ENCODE measurements at regions not wholly inside any gene's neighbourhood (a gene's known extent, or its start where the extent isn't known, plus 50 kb on each side); places are given as distances from the start of the nearest gene placed in this dataset.

- no peak for DNase-seq (ENCODE audit: low read depth)
Measured at GRCh38 chr13:22009500-22009899, 338.6 kb downstream of the FGF9 start.

GRCh38 chr13:22009937-22010336, 339.1 kb downstream of the FGF9 start:
- DNase-seq (ENCODE audit: low read depth) = no peak

- no peak for DNase-seq (ENCODE audit: low read depth)
Measured at GRCh38 chr13:22012686-22013085, 341.8 kb downstream of the FGF9 start.

- no peak for DNase-seq (ENCODE audit: low read depth)
Measured at GRCh38 chr13:22014469-22014868, 343.6 kb downstream of the FGF9 start.

GRCh38 chr13:22017226-22017625, 346.4 kb downstream of the FGF9 start:
- no peak for DNase-seq (ENCODE audit: low read depth)

- no peak for DNase-seq (ENCODE audit: low read depth)
Measured at GRCh38 chr13:22018076-22018835, 347.4 kb downstream of the FGF9 start.

- no peak for DNase-seq (ENCODE audit: low read depth)
Measured at GRCh38 chr13:22018836-22019210, 347.9 kb downstream of the FGF9 start.

- DNase-seq (ENCODE audit: low read depth) = no peak
Measured at GRCh38 chr13:22024381-22024994, 353.6 kb downstream of the FGF9 start.

GRCh38 chr13:22027566-22027965, 356.7 kb downstream of the FGF9 start:
- no peak for DNase-seq (ENCODE audit: low read depth)

- no peak for DNase-seq (ENCODE audit: low read depth)
Measured at GRCh38 chr13:22028831-22029230, 358.0 kb downstream of the FGF9 start.

GRCh38 chr13:22030321-22030720, 359.4 kb downstream of the FGF9 start:
- no peak for DNase-seq (ENCODE audit: low read depth)

GRCh38 chr13:22031702-22032286, 360.9 kb downstream of the FGF9 start:
- DNase-seq (ENCODE audit: low read depth) = no peak

GRCh38 chr13:22032905-22033304, 362.0 kb downstream of the FGF9 start:
- no peak for DNase-seq (ENCODE audit: low read depth)

- no peak for DNase-seq (ENCODE audit: low read depth)
Measured at GRCh38 chr13:22039961-22040360, 369.1 kb downstream of the FGF9 start.

- no peak for DNase-seq (ENCODE audit: low read depth)
Measured at GRCh38 chr13:22040810-22041364, 370.0 kb downstream of the FGF9 start.

- DNase-seq (ENCODE audit: low read depth) = no peak
Measured at GRCh38 chr13:22041741-22042140, 370.9 kb downstream of the FGF9 start.

- DNase-seq (ENCODE audit: low read depth) = no peak
Measured at GRCh38 chr13:22047082-22047784, 376.4 kb downstream of the FGF9 start.

- no peak for DNase-seq (ENCODE audit: low read depth)
Measured at GRCh38 chr13:22047785-22048104, 376.9 kb downstream of the FGF9 start.

- DNase-seq (ENCODE audit: low read depth) = no peak
Measured at GRCh38 chr13:22049384-22049783, 378.5 kb downstream of the FGF9 start.

GRCh38 chr13:22050951-22051563, 380.2 kb downstream of the FGF9 start:
- DNase-seq (ENCODE audit: low read depth) = no peak

GRCh38 chr13:22053053-22053452, 382.2 kb downstream of the FGF9 start:
- DNase-seq (ENCODE audit: low read depth) = no peak

GRCh38 chr13:22055259-22055658, 384.4 kb downstream of the FGF9 start:
- no peak for DNase-seq (ENCODE audit: low read depth)

Measured in fibroblast of gingiva (primary cell).